SK-N-SH (cell line): ENCODE measurements at regions not wholly inside any gene's neighbourhood (a gene's known extent, or its start where the extent isn't known, plus 50 kb on each side); places are given as distances from the start of the nearest gene placed in this dataset.

Experiments
- CTCF ChIA-PET: fragments of 300-600, 350-600 bp; formaldehyde crosslinking; extraction: SDS; loops from one replicate; lab custom pipeline; 2021; lab: Yijun Ruan, JAX
- POLR2A ChIA-PET: fragments of 350-600 bp; sonication (Branson Sonifier 250); formaldehyde crosslinking; extraction: SDS; loops from one replicate; lab custom pipeline; 2020; ENCODE audit warnings: antibody characterized with exemption, inconsistent platforms; lab: Yijun Ruan, JAX
- DNase-seq: peaks from one replicate; pipeline ENCODE4 v3.0.0; 2012
- H2AFZ ChIP-seq: fragments of 200-600 bp; sonication (generic); 2 replicates; pipeline ENCODE4 v1.8.1; 2016; ENCODE audit warnings: antibody characterized with exemption, mild to moderate bottlenecking, low read depth
- H3F3A ChIP-seq: fragments of 200-600 bp; sonication (generic); replicated peaks from 2 replicates; pipeline ENCODE3; 2016; ENCODE audit warnings: antibody characterized with exemption, mild to moderate bottlenecking; ENCODE audit not compliant: insufficient read depth
- H3K27ac ChIP-seq, 2 experiments: fragments of 200-500 bp in 1 of 2; fragments of 200-600 bp in 1 of 2; sonication (Bioruptor generic) in 1 of 2; sonication (generic), shearing (Covaris generic) in 1 of 2; 2 replicates each; pipeline versions ENCODE4 v1.5.1 to v1.6.1; 2014 to 2016; ENCODE audit warnings: low read depth in 2 of 2, inconsistent platforms in 1 of 2, low read length in 1 of 2, mild to moderate bottlenecking in 1 of 2, mixed read lengths in 1 of 2
- H3K27me3 ChIP-seq: fragments of 200-600 bp; sonication (generic), shearing (Covaris generic); 2 replicates; pipeline ENCODE4 v1.6.1; 2016; ENCODE audit warnings: mixed run types; ENCODE audit not compliant: insufficient read depth
- H3K36me3 ChIP-seq, 2 experiments: fragments of 200-500 bp in 1 of 2; fragments of 200-600 bp in 1 of 2; sonication (Bioruptor generic) in 1 of 2; sonication (generic) in 1 of 2; replicated peaks in 1 of 2; 2 replicates each; pipeline versions ENCODE3 to v1.5.1; 2014 to 2016; ENCODE audit warnings: low read length in 1 of 2, mild to moderate bottlenecking in 1 of 2; ENCODE audit not compliant: insufficient read depth in 2 of 2, control insufficient read depth in 1 of 2
- H3K4me1 ChIP-seq, 2 experiments: fragments of 200-500 bp in 1 of 2; fragments of 200-600 bp in 1 of 2; sonication (Bioruptor generic) in 1 of 2; sonication (generic), shearing (Covaris generic) in 1 of 2; 2 replicates each; pipeline versions ENCODE4 v1.5.1 to v1.6.1; 2014 to 2016; ENCODE audit warnings: low read depth in 1 of 2, low read length in 1 of 2, mixed run types in 1 of 2; ENCODE audit not compliant: insufficient read depth in 2 of 2, control insufficient read depth in 1 of 2
- H3K4me2 ChIP-seq: fragments of 200-600 bp; sonication (generic), shearing (Covaris generic); 2 replicates; pipeline ENCODE4 v1.6.1; 2017; ENCODE audit warnings: mixed run types
- H3K4me3 ChIP-seq, 2 experiments: fragments of 200-500 bp in 1 of 2; fragments of 200-600 bp in 1 of 2; sonication (Bioruptor generic) in 1 of 2; sonication (generic), shearing (Covaris generic) in 1 of 2; 2 replicates each; pipeline versions ENCODE4 v1.5.1 to v1.8.1; 2014 to 2016; ENCODE audit warnings: low read depth in 2 of 2, inconsistent platforms in 1 of 2, low read length in 1 of 2, mild to moderate bottlenecking in 1 of 2, mixed read lengths in 1 of 2, moderate library complexity in 1 of 2
- H3K79me2 ChIP-seq: fragments of 200-600 bp; sonication (generic); 2 replicates; pipeline ENCODE4 v1.8.1; 2017; ENCODE audit warnings: mild to moderate bottlenecking; ENCODE audit not compliant: insufficient read depth
- H3K9ac ChIP-seq: fragments of 200-600 bp; sonication (generic); 2 replicates; pipeline ENCODE4 v1.6.1; 2017; ENCODE audit warnings: mixed run types
- H3K9me2 ChIP-seq: fragments of 200-600 bp; sonication (generic); 2 replicates; pipeline ENCODE4 v1.6.1; 2017; ENCODE audit warnings: mixed run types
- H3K9me3 ChIP-seq: fragments of 200-600 bp; sonication (generic); 2 replicates; pipeline ENCODE4 v1.6.1; 2017; ENCODE audit warnings: mixed run types, mild to moderate bottlenecking, moderate library complexity
- H4K20me1 ChIP-seq: fragments of 200-600 bp; sonication (generic); 2 replicates; pipeline ENCODE4 v1.6.1; 2017; ENCODE audit warnings: mild to moderate bottlenecking, mixed run types; ENCODE audit not compliant: insufficient read depth
- EP300 ChIP-seq, 2 experiments: IDR thresholded peaks; 2 replicates each; pipeline versions ENCODE4 v1.4.0 to v1.6.1; 2012; ENCODE audit warnings: borderline replicate concordance in 1 of 2, low read depth in 1 of 2, low read length in 1 of 2
- EZH2phosphoT487 ChIP-seq: fragments of 200-600 bp; sonication (generic); IDR thresholded peaks from 2 replicates; pipeline ENCODE4 v1.6.1; 2017; ENCODE audit warnings: low read depth, mixed run types, mild to moderate bottlenecking, antibody characterized with exemption, moderate library complexity, borderline replicate concordance
- FOXM1 ChIP-seq: IDR thresholded peaks from 2 replicates; pipeline ENCODE4 v1.4.0; 2012; ENCODE audit warnings: low read depth, mild to moderate bottlenecking
- GABPA ChIP-seq: IDR thresholded peaks from 2 replicates; pipeline ENCODE4 v1.4.0; 2012; ENCODE audit warnings: low read depth, mild to moderate bottlenecking
- GATA2 ChIP-seq: sonication (generic); formaldehyde crosslinking; IDR thresholded peaks from 2 replicates; pipeline ENCODE4 v1.5.0; 2020; ENCODE audit warnings: mild to moderate bottlenecking, missing genetic modification reagents
- JUND ChIP-seq: IDR thresholded peaks from 2 replicates; pipeline ENCODE4 v1.4.0; 2012
- MXI1 ChIP-seq: IDR thresholded peaks from 2 replicates; pipeline ENCODE4 v1.6.1; 2012; ENCODE audit warnings: mild to moderate bottlenecking, low read depth, low read length, improper control_type of control experiment
- NFIC ChIP-seq: IDR thresholded peaks from 2 replicates; pipeline ENCODE4 v1.4.0; 2012; ENCODE audit warnings: borderline replicate concordance
- NRF1 ChIP-seq: IDR thresholded peaks from 2 replicates; pipeline ENCODE4 v1.6.1; 2012; ENCODE audit warnings: low read depth, mild to moderate bottlenecking, low read length
- RAD21 ChIP-seq: IDR thresholded peaks from 2 replicates; pipeline ENCODE4 v1.6.1; 2012; ENCODE audit warnings: mild to moderate bottlenecking, low read length
- RCOR1 ChIP-seq: fragments of 150-350 bp; IDR thresholded peaks from 2 replicates; pipeline ENCODE4 v1.6.1; 2017; ENCODE audit warnings: antibody characterized with exemption, low read length
- RFX5 ChIP-seq: IDR thresholded peaks from 2 replicates; pipeline ENCODE4 v1.6.1; 2012; ENCODE audit warnings: mild to moderate bottlenecking, improper control_type of control experiment, low read length
- SIN3A ChIP-seq: IDR thresholded peaks from 2 replicates; pipeline ENCODE4 v1.6.1; 2012; ENCODE audit warnings: low read depth, mild to moderate bottlenecking, low read length, moderate library complexity, borderline replicate concordance
- TAF1 ChIP-seq: IDR thresholded peaks from 2 replicates; pipeline ENCODE4 v1.6.1; 2012; ENCODE audit warnings: low read depth, mild to moderate bottlenecking, low read length, moderate library complexity, borderline replicate concordance
- TCF12 ChIP-seq: IDR thresholded peaks from 2 replicates; pipeline ENCODE4 v1.4.0; 2012
- YY1 ChIP-seq: IDR thresholded peaks from 2 replicates; pipeline ENCODE4 v1.4.0; 2012; ENCODE audit warnings: low read depth, mild to moderate bottlenecking
- WGBS: methylation state at CpG from one replicate; pipeline ENCODE4 v1.1.6; 2017; ENCODE audit warnings: low lambda C conversion rate; 5-methylcytosine and 5-hydroxymethylcytosine counted together
- TF ChIP-seq, protein P1 (sequence below): IDR thresholded peaks from 2 replicates; pipeline ENCODE4 v1.4.0; 2012; ENCODE audit warnings: low read depth, borderline replicate concordance
- TF ChIP-seq, protein P2 (sequence below): IDR thresholded peaks from 2 replicates; pipeline ENCODE4; 2012
- TF ChIP-seq, protein P3 (sequence below): fragments of 150-350 bp; IDR thresholded peaks from 2 replicates; pipeline ENCODE4 v1.6.1; 2017; ENCODE audit warnings: antibody characterized with exemption, low read length, low read depth, borderline replicate concordance

DNA sequence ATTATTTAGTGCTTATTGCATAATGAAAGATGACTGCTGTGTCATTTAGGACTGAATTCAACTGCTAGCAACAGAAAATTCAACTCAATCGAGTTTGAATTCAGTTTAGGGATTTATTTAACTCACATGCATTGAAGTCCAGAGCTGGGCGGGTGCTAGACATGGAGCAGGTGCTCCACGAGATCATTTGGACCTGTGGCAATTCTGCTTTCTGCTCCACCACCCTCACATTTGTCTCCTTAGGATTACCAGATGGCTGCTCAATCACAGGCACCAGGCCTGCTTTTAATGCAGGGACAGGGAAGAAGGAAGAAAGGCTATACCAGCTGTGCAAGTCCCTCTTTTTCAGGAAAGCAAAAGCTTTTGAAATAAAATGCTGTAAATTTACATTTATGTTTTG, 572.9 kb upstream of the SLC8A1 start:
- TF ChIP-seq RCOR1: peak; percentile 13; the same call in 1 of the 2 replicates
- no peak for TF ChIP-seq GABPA
- TF ChIP-seq RAD21: peak; percentile 8; the same call in 1 of the 2 replicates
- TF ChIP-seq, protein P1, sequence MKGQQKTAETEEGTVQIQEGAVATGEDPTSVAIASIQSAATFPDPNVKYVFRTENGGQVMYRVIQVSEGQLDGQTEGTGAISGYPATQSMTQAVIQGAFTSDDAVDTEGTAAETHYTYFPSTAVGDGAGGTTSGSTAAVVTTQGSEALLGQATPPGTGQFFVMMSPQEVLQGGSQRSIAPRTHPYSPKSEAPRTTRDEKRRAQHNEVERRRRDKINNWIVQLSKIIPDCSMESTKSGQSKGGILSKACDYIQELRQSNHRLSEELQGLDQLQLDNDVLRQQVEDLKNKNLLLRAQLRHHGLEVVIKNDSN: no peak
- no peak for TF ChIP-seq NFIC
- TF ChIP-seq EZH2phosphoT487: no peak
- TF ChIP-seq FOXM1: no peak
- peak in 1 of 2 experiments; percentile 17; a peak in 1 of 4 replicates for TF ChIP-seq EP300 (IDR thresholded peaks at IDR 0.05; ENCODE audit: borderline replicate concordance in 1 of 2, low read depth in 1 of 2, low read length in 1 of 2)
- TF ChIP-seq, all 33 proteins: peak for 3
- no peaks in the 10 kb centered on the region for H3K9me3 ChIP-seq
- no peaks in the 10 kb centered on the region for H3K79me2 ChIP-seq
- H3K4me3 ChIP-seq: no peak overlapping the region
- no peaks in the 10 kb centered on the region for H3K36me3 ChIP-seq
- H3K27ac ChIP-seq: peak overlapping the region in 1 of 2 experiments; percentile 67; a peak in 2 of 4 replicates
- ChIA-PET POLR2A (no interaction called here), CTCF (interaction anchor here (1.5 kb wide), 1 partner anchor 9 kb away, joined by 3 read pairs; no protein-coding TSS in a partner anchor)
- no peak overlapping the region for H3K9ac ChIP-seq
- H3K4me1 ChIP-seq: peaks cover 0 to 11% of the 10 kb centered on the region in 2 experiments; a peak in 2 of 4 replicates
- H2AFZ ChIP-seq: no peak overlapping the region
- peak; percentile 41 for DNase-seq
- H3K27me3 ChIP-seq: no peaks in the 10 kb centered on the region
- H3F3A ChIP-seq: no peaks in the 10 kb centered on the region
- H3K4me2 ChIP-seq: no peak overlapping the region
- no peaks in the 10 kb centered on the region for H4K20me1 ChIP-seq
- no peaks in the 10 kb centered on the region for H3K9me2 ChIP-seq
- 13% methylated on average over 3 of the region's 3 CpGs for WGBS

DNA sequence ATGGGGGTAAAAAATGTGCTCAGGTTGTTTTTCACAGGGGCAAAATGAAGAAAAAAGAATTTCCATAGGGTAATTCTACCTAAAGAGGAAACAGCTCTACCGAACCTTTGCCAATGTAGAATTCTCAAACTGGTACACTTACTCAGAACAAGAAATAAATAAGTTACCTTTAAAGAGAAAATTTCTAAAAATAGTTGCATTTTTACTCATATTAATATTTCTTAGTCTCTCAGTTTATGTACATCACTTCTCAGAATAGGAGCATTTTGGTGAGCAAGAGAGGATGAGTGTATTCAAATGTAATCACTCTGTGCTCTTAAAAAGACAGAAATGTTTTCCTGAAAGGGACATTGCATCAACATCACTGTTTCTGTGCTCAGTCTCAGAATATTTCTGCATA, 574.7 kb upstream of the SLC8A1 start:
- Histone ChIP-seq H3K27me3 (no peaks in the 10 kb centered on the region), H3K9me3 (no peaks in the 10 kb centered on the region), H3K36me3 (no peaks in the 10 kb centered on the region), H4K20me1 (no peaks in the 10 kb centered on the region), H3K9ac (no peak overlapping the region), H3K4me3 (no peak overlapping the region), H3K79me2 (no peaks in the 10 kb centered on the region), H3F3A (no peaks in the 10 kb centered on the region), H3K9me2 (no peaks in the 10 kb centered on the region), H2AFZ (no peak overlapping the region), H3K27ac (no peak overlapping the region), H3K4me2 (no peak overlapping the region), H3K4me1 (peaks cover 0 to 11% of the 10 kb centered on the region in 2 experiments; a peak in 2 of 4 replicates)
- 51% methylated on average over 1 of the region's 1 CpG for WGBS
- CTCF ChIA-PET: no interaction called here
- DNase-seq: no peak
- no peak for TF ChIP-seq MXI1
- TF ChIP-seq GABPA: no peak
- no peak for TF ChIP-seq SIN3A
- TF ChIP-seq, protein P2, sequence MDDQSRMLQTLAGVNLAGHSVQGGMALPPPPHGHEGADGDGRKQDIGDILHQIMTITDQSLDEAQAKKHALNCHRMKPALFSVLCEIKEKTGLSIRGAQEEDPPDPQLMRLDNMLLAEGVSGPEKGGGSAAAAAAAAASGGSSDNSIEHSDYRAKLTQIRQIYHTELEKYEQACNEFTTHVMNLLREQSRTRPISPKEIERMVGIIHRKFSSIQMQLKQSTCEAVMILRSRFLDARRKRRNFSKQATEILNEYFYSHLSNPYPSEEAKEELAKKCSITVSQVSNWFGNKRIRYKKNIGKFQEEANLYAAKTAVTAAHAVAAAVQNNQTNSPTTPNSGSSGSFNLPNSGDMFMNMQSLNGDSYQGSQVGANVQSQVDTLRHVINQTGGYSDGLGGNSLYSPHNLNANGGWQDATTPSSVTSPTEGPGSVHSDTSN: no peak
- TF ChIP-seq TCF12: no peak
- TF ChIP-seq RFX5: no peak
- no peak for TF ChIP-seq GATA2
- TF ChIP-seq JUND: no peak
- TF ChIP-seq, protein P3, sequence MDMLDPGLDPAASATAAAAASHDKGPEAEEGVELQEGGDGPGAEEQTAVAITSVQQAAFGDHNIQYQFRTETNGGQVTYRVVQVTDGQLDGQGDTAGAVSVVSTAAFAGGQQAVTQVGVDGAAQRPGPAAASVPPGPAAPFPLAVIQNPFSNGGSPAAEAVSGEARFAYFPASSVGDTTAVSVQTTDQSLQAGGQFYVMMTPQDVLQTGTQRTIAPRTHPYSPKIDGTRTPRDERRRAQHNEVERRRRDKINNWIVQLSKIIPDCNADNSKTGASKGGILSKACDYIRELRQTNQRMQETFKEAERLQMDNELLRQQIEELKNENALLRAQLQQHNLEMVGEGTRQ: no peak
- TF ChIP-seq TAF1: no peak
- TF ChIP-seq YY1: no peak
- TF ChIP-seq NRF1: no peak
- TF ChIP-seq, protein P1: no peak
- no peak for TF ChIP-seq RAD21
- POLR2A ChIA-PET: no interaction called here
